ENCODE measurements at regions not wholly inside any gene's neighbourhood (a gene's known extent, or its start where the extent isn't known, plus 50 kb on each side); places are given as distances from the start of the nearest gene placed in this dataset.
"Not testable (repeated sequence)": the region's sequence is repeated elsewhere in the genome, so short reads cannot be mapped to it uniquely, and the experiment has no call there.

GRCh38 chr7:110421490-110422241, 669.3 kb upstream of the LRRN3 start:
- H3K4me3 ChIP-seq (ENCODE audit: low read depth in 1 of 3, low read length in 3 of 3) = no peak overlapping the region
- TF ChIP-seq ATF3 (IDR thresholded peaks at IDR 0.05) (no peak), NR2F2 (IDR thresholded peaks at IDR 0.05) (no peak), HNF4A (conservative IDR thresholded peaks at IDR 0.05) (no peak), CTCF (IDR thresholded peaks at IDR 0.05; ENCODE audit: low read depth, low read length, missing input control) (no peak), TAF1 (conservative IDR thresholded peaks at IDR 0.05) (no peak), HNF4G (IDR thresholded peaks at IDR 0.05) (no peak), JUND (IDR thresholded peaks at IDR 0.05) (no peak), RAD21 (IDR thresholded peaks at IDR 0.05) (no peak), RXRA (IDR thresholded peaks at IDR 0.05) (no peak), YY1 (IDR thresholded peaks at IDR 0.05) (no peak)
- H3K9ac ChIP-seq (ENCODE audit: low read depth in 1 of 2, low read length in 2 of 2) = no peak overlapping the region
- no peaks in the 10 kb centered on the region for H3K4me1 ChIP-seq (ENCODE audit: control insufficient read depth in 4 of 4, insufficient read depth in 4 of 4, low read length in 3 of 4)
- H3K27ac ChIP-seq (ENCODE audit: low read depth in 1 of 2, low read length in 2 of 2) = no peak overlapping the region
- no peaks in the 10 kb centered on the region for H3K9me3 ChIP-seq (ENCODE audit: control insufficient read depth in 4 of 4, low read length in 3 of 4)
- H3K36me3 ChIP-seq (ENCODE audit: control insufficient read depth in 4 of 4, insufficient read depth in 3 of 4, low read depth in 1 of 4, low read length in 3 of 4) = no peaks in the 10 kb centered on the region
- H3K27me3 ChIP-seq (ENCODE audit: control insufficient read depth in 4 of 4, insufficient read depth in 4 of 4, low read length in 3 of 4) = no peaks in the 10 kb centered on the region
- DNase-seq (ENCODE audit: low spot score) = no peak
- 65% methylated on average over 5 of the region's 5 CpGs for WGBS

GRCh38 chr7:110432061-110432553, 658.8 kb upstream of the LRRN3 start:
- TF ChIP-seq HNF4G (IDR thresholded peaks at IDR 0.05) = no peak
- TF ChIP-seq ZBTB33 (IDR thresholded peaks at IDR 0.05) = no peak
- TF ChIP-seq MAX (IDR thresholded peaks at IDR 0.05) = no peak
- no peak for TF ChIP-seq FOXA2 (IDR thresholded peaks at IDR 0.05)
- TF ChIP-seq ATF3 (IDR thresholded peaks at IDR 0.05) = no peak
- no peak for TF ChIP-seq FOXA1 (IDR thresholded peaks at IDR 0.05)
- TF ChIP-seq YY1 (IDR thresholded peaks at IDR 0.05) = no peak
- TF ChIP-seq GABPA (IDR thresholded peaks at IDR 0.05 in 1 of 2, conservative IDR thresholded peaks at IDR 0.05 in 1 of 2) = no peak
- TF ChIP-seq RAD21 (IDR thresholded peaks at IDR 0.05) = no peak
- no peak for TF ChIP-seq NR2F2 (IDR thresholded peaks at IDR 0.05)
- no peak for TF ChIP-seq EGR1 (IDR thresholded peaks at IDR 0.05; ENCODE audit: low read depth in 2 of 2)
- no peak for TF ChIP-seq JUND (IDR thresholded peaks at IDR 0.05)
- TF ChIP-seq REST (IDR thresholded peaks at IDR 0.05) = no peak
- DNase-seq (ENCODE audit: low spot score) = no peak
- WGBS = 96% methylated on average over 8 of the region's 8 CpGs

GRCh38 chr7:110438926-110439325, 652.0 kb upstream of the LRRN3 start:
- not testable (repeated sequence) for DNase-seq (ENCODE audit: low spot score); H3K9me3 ChIP-seq (ENCODE audit: control insufficient read depth in 4 of 4, low read length in 3 of 4); H3K27me3 ChIP-seq (ENCODE audit: control insufficient read depth in 4 of 4, insufficient read depth in 4 of 4, low read length in 3 of 4); H3K27ac ChIP-seq (ENCODE audit: low read depth in 1 of 2, low read length in 2 of 2); H3K4me1 ChIP-seq (ENCODE audit: control insufficient read depth in 4 of 4, insufficient read depth in 4 of 4, low read length in 3 of 4); H3K36me3 ChIP-seq (ENCODE audit: control insufficient read depth in 4 of 4, insufficient read depth in 3 of 4, low read depth in 1 of 4, low read length in 3 of 4); H3K4me3 ChIP-seq (ENCODE audit: low read depth in 1 of 3, low read length in 3 of 3); H3K9ac ChIP-seq (ENCODE audit: low read depth in 1 of 2, low read length in 2 of 2)
- WGBS = 95% methylated on average over 2 of the region's 2 CpGs

More at GRCh38 chr7:110432061-110432553, 658.8 kb upstream of the LRRN3 start:
- no peak overlapping the region for H3K27ac ChIP-seq (ENCODE audit: low read depth in 1 of 2, low read length in 2 of 2)
- no peaks in the 10 kb centered on the region for H3K9me3 ChIP-seq (ENCODE audit: control insufficient read depth in 4 of 4, low read length in 3 of 4)
- H3K4me1 ChIP-seq (ENCODE audit: control insufficient read depth in 4 of 4, insufficient read depth in 4 of 4, low read length in 3 of 4) = no peaks in the 10 kb centered on the region
- no peaks in the 10 kb centered on the region for H3K27me3 ChIP-seq (ENCODE audit: control insufficient read depth in 4 of 4, insufficient read depth in 4 of 4, low read length in 3 of 4)
- H3K36me3 ChIP-seq (ENCODE audit: control insufficient read depth in 4 of 4, insufficient read depth in 3 of 4, low read depth in 1 of 4, low read length in 3 of 4) = no peaks in the 10 kb centered on the region
- no peak overlapping the region for H3K9ac ChIP-seq (ENCODE audit: low read depth in 1 of 2, low read length in 2 of 2)
- no peak overlapping the region for H3K4me3 ChIP-seq (ENCODE audit: low read depth in 1 of 3, low read length in 3 of 3)

Measured in liver (tissue), 8 donors.